ENCODE measurements at regions not wholly inside any gene's neighbourhood (a gene's known extent, or its start where the extent isn't known, plus 50 kb on each side); places are given as distances from the start of the nearest gene placed in this dataset.

DNA sequence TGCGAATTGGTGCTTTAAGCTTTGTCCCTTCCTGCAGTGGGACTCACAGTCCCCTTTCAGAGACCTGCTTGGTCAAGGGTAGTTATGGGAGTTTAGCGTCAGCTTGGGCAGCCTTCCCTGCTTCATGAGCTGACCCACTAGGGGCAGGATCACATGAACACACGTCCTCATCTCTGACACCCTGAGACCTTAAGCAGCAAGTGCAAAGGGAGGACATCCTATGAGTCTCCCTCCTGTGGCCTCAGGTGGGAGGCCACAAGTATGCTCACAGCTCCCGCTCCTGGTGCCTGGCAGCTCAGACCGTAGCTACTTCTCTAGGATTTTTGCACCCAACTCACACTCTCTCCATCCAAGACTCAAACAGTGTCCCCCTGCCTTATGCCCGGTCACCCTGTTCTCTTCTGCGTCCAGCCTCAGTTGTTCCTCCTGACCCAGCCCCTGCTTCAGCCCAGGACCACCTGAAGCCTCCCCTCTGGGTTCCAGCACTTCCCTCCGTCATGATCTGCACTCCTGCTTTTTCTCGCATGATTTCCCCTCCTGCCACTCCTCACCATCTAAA lies 136.6 kb upstream of the FAM20C start:
- no peak overlapping the region for H3K4me3 ChIP-seq
- no peak overlapping the region for H3K9ac ChIP-seq (ENCODE audit: low read depth in 2 of 2, low read length in 2 of 2)
- H3K4me1 ChIP-seq, result no peaks in the 10 kb centered on the region
- TF ChIP-seq, protein P1, sequence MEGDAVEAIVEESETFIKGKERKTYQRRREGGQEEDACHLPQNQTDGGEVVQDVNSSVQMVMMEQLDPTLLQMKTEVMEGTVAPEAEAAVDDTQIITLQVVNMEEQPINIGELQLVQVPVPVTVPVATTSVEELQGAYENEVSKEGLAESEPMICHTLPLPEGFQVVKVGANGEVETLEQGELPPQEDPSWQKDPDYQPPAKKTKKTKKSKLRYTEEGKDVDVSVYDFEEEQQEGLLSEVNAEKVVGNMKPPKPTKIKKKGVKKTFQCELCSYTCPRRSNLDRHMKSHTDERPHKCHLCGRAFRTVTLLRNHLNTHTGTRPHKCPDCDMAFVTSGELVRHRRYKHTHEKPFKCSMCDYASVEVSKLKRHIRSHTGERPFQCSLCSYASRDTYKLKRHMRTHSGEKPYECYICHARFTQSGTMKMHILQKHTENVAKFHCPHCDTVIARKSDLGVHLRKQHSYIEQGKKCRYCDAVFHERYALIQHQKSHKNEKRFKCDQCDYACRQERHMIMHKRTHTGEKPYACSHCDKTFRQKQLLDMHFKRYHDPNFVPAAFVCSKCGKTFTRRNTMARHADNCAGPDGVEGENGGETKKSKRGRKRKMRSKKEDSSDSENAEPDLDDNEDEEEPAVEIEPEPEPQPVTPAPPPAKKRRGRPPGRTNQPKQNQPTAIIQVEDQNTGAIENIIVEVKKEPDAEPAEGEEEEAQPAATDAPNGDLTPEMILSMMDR (IDR thresholded peaks at IDR 0.05), result no peak
- H3K9me3 ChIP-seq, result no peaks in the 10 kb centered on the region
- DNase-seq, result no peak
- no peaks in the 10 kb centered on the region for H3K36me3 ChIP-seq
- H3K27me3 ChIP-seq, result no peaks in the 10 kb centered on the region
- no peak overlapping the region for H3K27ac ChIP-seq
- intact Hi-C loops (cut with DNase I), result no loop called here

DNA sequence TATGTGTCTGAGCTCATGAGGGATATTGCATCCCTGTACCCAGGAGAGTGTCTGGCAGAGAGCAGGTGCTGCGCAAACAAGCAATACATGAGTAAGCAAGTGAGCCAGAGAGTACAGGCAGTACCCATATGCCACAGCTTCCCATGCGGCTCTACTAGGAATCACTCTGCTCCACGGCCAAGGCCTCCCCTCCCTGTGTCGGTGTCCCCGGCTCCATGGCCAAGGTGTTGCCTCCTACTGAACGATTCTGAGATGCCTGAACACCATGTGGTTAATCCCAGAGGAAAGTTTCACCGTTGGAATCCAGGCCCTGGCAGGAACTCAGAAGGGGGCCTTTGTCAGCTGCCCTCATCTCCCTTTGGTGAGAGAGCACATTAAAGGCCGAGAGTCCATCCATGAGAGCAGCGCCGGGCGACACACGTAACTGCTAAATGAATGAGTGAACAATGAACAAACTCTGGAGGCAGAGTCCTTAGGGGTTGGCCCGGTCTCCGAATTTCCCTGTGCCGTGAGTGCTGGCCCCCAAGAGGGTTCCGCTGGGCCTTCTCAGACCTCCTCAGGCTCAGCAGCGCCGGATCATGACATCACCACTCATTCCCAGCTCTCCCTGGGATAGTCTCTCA lies 136.0 kb upstream of the FAM20C start:
- H3K4me1 ChIP-seq, result no peaks in the 10 kb centered on the region
- H3K9me3 ChIP-seq, result no peaks in the 10 kb centered on the region
- no peaks in the 10 kb centered on the region for H3K36me3 ChIP-seq
- TF ChIP-seq, protein P1 (IDR thresholded peaks at IDR 0.05), result no peak
- H3K9ac ChIP-seq (ENCODE audit: low read depth in 2 of 2, low read length in 2 of 2), result no peak overlapping the region
- no peak overlapping the region for H3K4me3 ChIP-seq
- H3K27ac ChIP-seq, result no peak overlapping the region
- H3K27me3 ChIP-seq, result no peaks in the 10 kb centered on the region
- intact Hi-C loops (cut with DNase I), result no loop called here
- DNase-seq, result no peak

DNA sequence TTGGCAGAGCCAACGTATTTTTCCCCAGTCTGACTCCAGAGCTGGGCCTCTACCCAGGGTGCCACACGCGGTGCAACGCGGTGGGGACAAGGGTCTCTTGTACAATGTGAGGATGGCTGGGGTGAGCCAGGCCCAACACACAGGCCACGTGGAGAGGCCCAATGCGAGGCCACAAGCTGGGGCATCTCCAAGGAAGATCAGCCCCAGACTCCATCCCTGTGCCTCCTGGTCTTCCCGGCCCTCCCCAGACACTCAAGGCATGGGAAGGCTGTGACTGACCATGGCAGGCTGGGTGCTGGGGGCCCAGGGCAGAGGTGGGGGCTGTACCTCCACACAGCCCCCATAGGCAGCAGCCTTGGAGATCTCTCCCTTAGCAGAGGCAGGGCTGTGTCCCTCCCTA lies 135.3 kb upstream of the FAM20C start:
- Histone ChIP-seq H3K36me3 (no peaks in the 10 kb centered on the region), H3K9ac (ENCODE audit: low read depth in 2 of 2, low read length in 2 of 2) (no peak overlapping the region), H3K27me3 (no peaks in the 10 kb centered on the region), H3K9me3 (no peaks in the 10 kb centered on the region), H3K4me3 (no peak overlapping the region), H3K27ac (no peak overlapping the region), H3K4me1 (no peaks in the 10 kb centered on the region)
- intact Hi-C loops (cut with DNase I), result no loop called here
- no peak for DNase-seq
- TF ChIP-seq, protein P1 (IDR thresholded peaks at IDR 0.05), result no peak

DNA sequence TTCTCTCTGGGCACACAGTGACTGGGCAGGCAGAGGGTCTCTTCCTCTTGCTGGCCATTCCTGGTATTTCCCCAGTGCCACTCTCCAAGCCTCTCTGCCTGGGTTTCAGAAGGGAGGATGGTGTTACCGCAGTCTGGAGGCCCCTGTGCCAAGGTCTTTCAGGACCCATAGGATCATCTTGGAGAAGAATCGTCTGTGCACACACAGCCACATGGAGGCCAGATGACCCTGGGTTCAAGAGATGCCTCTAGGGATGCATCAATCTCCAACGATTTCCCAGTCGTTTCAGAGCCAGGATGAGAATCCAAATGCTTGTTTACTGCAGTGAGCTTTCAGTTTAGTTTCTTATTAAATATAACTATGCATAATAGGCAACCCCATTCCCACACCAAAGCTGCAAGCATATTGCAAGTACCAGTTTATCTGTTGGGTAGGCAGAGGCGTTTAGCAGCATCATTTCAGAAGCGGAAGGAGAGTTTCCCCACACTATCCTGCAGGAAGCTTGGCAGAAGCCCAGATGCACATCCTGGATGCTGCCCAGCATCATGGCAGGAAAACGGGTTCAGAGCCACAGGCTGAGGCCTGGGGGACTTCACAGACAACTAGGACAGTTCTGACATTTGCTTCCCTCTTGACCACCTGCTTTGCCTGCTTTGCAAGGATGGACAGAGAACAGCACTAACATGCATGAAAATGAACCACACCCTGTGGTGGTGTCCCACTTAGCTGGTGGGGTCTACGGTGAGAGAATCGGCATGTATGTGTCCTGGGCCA lies 134.7 kb upstream of the FAM20C start:
- H3K4me3 ChIP-seq, result no peak overlapping the region
- H3K27me3 ChIP-seq, result no peaks in the 10 kb centered on the region

DNA sequence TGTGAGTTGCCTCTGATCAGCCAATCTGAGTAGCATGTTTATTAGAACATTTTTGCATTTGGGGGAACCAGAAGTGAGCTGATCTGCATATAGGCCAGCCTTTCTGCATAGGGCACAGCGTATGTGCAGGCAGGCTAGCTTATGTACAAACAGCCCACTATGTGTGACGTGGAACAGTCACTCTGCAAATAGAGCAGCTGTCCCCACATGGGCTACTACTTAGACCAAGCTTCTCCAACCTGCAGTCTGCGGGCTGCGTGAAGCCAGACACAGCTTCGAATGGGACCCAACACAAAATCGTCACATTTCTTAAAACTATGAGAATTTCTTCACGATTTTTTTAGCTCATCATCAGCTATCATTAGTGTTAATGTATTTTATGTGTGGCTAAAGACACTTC lies 134.1 kb upstream of the FAM20C start:
- H3K27ac ChIP-seq, result no peak overlapping the region
- TF ChIP-seq, protein P1 (IDR thresholded peaks at IDR 0.05), result no peak

More for the DNA sequence above, 134.7 kb upstream of the FAM20C start:
- DNase-seq, result no peak
- Histone ChIP-seq H3K36me3 (no peaks in the 10 kb centered on the region), H3K4me1 (no peaks in the 10 kb centered on the region), H3K27ac (no peak overlapping the region), H3K9ac (ENCODE audit: low read depth in 2 of 2, low read length in 2 of 2) (no peak overlapping the region), H3K9me3 (no peaks in the 10 kb centered on the region)
- TF ChIP-seq, protein P1 (IDR thresholded peaks at IDR 0.05), result no peak
- intact Hi-C loops (cut with DNase I), result no loop called here

More for the DNA sequence above, 134.1 kb upstream of the FAM20C start:
- no peak for DNase-seq
- intact Hi-C loops (cut with DNase I), result no loop called here
- H3K4me1 ChIP-seq, result no peaks in the 10 kb centered on the region
- H3K4me3 ChIP-seq, result no peak overlapping the region
- no peaks in the 10 kb centered on the region for H3K36me3 ChIP-seq
- H3K9ac ChIP-seq (ENCODE audit: low read depth in 2 of 2, low read length in 2 of 2), result no peak overlapping the region
- H3K27me3 ChIP-seq, result no peaks in the 10 kb centered on the region
- H3K9me3 ChIP-seq, result no peaks in the 10 kb centered on the region

All from colonic mucosa (tissue), 4 donors.